DOHH2 (cell line): ENCODE measurements at regions not wholly inside any gene's neighbourhood (a gene's known extent, or its start where the extent isn't known, plus 50 kb on each side); places are given as distances from the start of the nearest gene placed in this dataset.

Experiments used
- EZH2phosphoT487 ChIP-seq: fragments of 200-600 bp; sonication (generic); IDR thresholded peaks from 2 replicates; pipeline ENCODE4 v1.6.1; 2017; ENCODE audit warnings: borderline replicate concordance, mild to moderate bottlenecking, antibody characterized with exemption, low read length, moderate library complexity, mixed read lengths
- TF ChIP-seq, protein P1 (sequence below): fragments of 200-600 bp; sonication (generic); IDR thresholded peaks from one replicate; pipeline ENCODE4 v1.5.1; 2014; ENCODE audit warnings: antibody characterized with exemption, mild to moderate bottlenecking, low read depth, low read length; ENCODE audit not compliant: poor library complexity, severe bottlenecking

- TF ChIP-seq, protein P1, sequence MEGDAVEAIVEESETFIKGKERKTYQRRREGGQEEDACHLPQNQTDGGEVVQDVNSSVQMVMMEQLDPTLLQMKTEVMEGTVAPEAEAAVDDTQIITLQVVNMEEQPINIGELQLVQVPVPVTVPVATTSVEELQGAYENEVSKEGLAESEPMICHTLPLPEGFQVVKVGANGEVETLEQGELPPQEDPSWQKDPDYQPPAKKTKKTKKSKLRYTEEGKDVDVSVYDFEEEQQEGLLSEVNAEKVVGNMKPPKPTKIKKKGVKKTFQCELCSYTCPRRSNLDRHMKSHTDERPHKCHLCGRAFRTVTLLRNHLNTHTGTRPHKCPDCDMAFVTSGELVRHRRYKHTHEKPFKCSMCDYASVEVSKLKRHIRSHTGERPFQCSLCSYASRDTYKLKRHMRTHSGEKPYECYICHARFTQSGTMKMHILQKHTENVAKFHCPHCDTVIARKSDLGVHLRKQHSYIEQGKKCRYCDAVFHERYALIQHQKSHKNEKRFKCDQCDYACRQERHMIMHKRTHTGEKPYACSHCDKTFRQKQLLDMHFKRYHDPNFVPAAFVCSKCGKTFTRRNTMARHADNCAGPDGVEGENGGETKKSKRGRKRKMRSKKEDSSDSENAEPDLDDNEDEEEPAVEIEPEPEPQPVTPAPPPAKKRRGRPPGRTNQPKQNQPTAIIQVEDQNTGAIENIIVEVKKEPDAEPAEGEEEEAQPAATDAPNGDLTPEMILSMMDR: no peak
- TF ChIP-seq EZH2phosphoT487: no peak
These were observed 176.3 kb upstream of the GK2 start for GRCh38 chr4:79584352-79584751.
